ENCODE measurements at regions not wholly inside any gene's neighbourhood (a gene's known extent, or its start where the extent isn't known, plus 50 kb on each side); places are given as distances from the start of the nearest gene placed in this dataset.

- H4K20me1 ChIP-seq (ENCODE audit: control insufficient read depth, insufficient read depth, low read depth, low read length) = no peaks in the 10 kb centered on the region
- no peaks in the 10 kb centered on the region for H3F3A ChIP-seq (ENCODE audit: control insufficient read depth, insufficient read depth)
- TF ChIP-seq EZH2phosphoT487 (IDR thresholded peaks at IDR 0.05; ENCODE audit: borderline replicate concordance, low read length) (no peak), CTCF (IDR thresholded peaks at IDR 0.05; ENCODE audit: low read depth, low read length, poor library complexity, severe bottlenecking) (no peak)
- H3K4me3 ChIP-seq (ENCODE audit: low read length) = no peak overlapping the region
- H3K27ac ChIP-seq (ENCODE audit: low read depth, low read length) = no peak overlapping the region
- no peaks in the 10 kb centered on the region for H3K9me2 ChIP-seq (replicated peaks; ENCODE audit: control insufficient read depth, low read length)
- no peaks in the 10 kb centered on the region for H3K79me2 ChIP-seq (ENCODE audit: control insufficient read depth, low read length)
- no peaks in the 10 kb centered on the region for H3K4me1 ChIP-seq (ENCODE audit: control insufficient read depth, low read length)
- no peaks in the 10 kb centered on the region for H3K36me3 ChIP-seq (ENCODE audit: control insufficient read depth, low read length)
- no peaks in the 10 kb centered on the region for H3K9me3 ChIP-seq (ENCODE audit: control insufficient read depth, insufficient read depth, low read length)
- no peaks in the 10 kb centered on the region for H3K27me3 ChIP-seq (ENCODE audit: control insufficient read depth, low read length)
- no peak overlapping the region for H3K4me2 ChIP-seq (ENCODE audit: low read length)
These were observed 159.2 kb downstream of the INHBB start for GRCh38 chr2:120504936-120505705.

- H4K20me1 ChIP-seq (ENCODE audit: control insufficient read depth, insufficient read depth, low read depth, low read length) = no peaks in the 10 kb centered on the region
- H3K27me3 ChIP-seq (ENCODE audit: control insufficient read depth, low read length) = no peaks in the 10 kb centered on the region
- H3F3A ChIP-seq (ENCODE audit: control insufficient read depth, insufficient read depth) = no peaks in the 10 kb centered on the region
- no peaks in the 10 kb centered on the region for H3K4me1 ChIP-seq (ENCODE audit: control insufficient read depth, low read length)
- no peak overlapping the region for H3K4me3 ChIP-seq (ENCODE audit: low read length)
- H3K36me3 ChIP-seq (ENCODE audit: control insufficient read depth, low read length) = no peaks in the 10 kb centered on the region
- H3K9me2 ChIP-seq (replicated peaks; ENCODE audit: control insufficient read depth, low read length) = no peaks in the 10 kb centered on the region
- no peak for TF ChIP-seq EZH2phosphoT487 (IDR thresholded peaks at IDR 0.05; ENCODE audit: borderline replicate concordance, low read length)
- no peak for TF ChIP-seq CTCF (IDR thresholded peaks at IDR 0.05; ENCODE audit: low read depth, low read length, poor library complexity, severe bottlenecking)
- no peaks in the 10 kb centered on the region for H3K9me3 ChIP-seq (ENCODE audit: control insufficient read depth, insufficient read depth, low read length)
- no peaks in the 10 kb centered on the region for H3K79me2 ChIP-seq (ENCODE audit: control insufficient read depth, low read length)
- H3K4me2 ChIP-seq (ENCODE audit: low read length) = no peak overlapping the region
- no peak overlapping the region for H3K27ac ChIP-seq (ENCODE audit: low read depth, low read length)
These were observed 162.7 kb downstream of the INHBB start for GRCh38 chr2:120508567-120509041.

GRCh38 chr2:120509213-120509815 lies 163.4 kb downstream of the INHBB start:
- Histone ChIP-seq H3K4me2 (ENCODE audit: low read length) (no peak overlapping the region), H4K20me1 (ENCODE audit: control insufficient read depth, insufficient read depth, low read depth, low read length) (no peaks in the 10 kb centered on the region), H3K4me1 (ENCODE audit: control insufficient read depth, low read length) (no peaks in the 10 kb centered on the region), H3F3A (ENCODE audit: control insufficient read depth, insufficient read depth) (no peaks in the 10 kb centered on the region), H3K36me3 (ENCODE audit: control insufficient read depth, low read length) (no peaks in the 10 kb centered on the region), H3K79me2 (ENCODE audit: control insufficient read depth, low read length) (no peaks in the 10 kb centered on the region), H3K27ac (ENCODE audit: low read depth, low read length) (no peak overlapping the region), H3K9me3 (ENCODE audit: control insufficient read depth, insufficient read depth, low read length) (no peaks in the 10 kb centered on the region), H3K9me2 (replicated peaks; ENCODE audit: control insufficient read depth, low read length) (no peaks in the 10 kb centered on the region), H3K4me3 (ENCODE audit: low read length) (no peak overlapping the region), H3K27me3 (ENCODE audit: control insufficient read depth, low read length) (no peaks in the 10 kb centered on the region)
- TF ChIP-seq CTCF (IDR thresholded peaks at IDR 0.05; ENCODE audit: low read depth, low read length, poor library complexity, severe bottlenecking) (no peak), EZH2phosphoT487 (IDR thresholded peaks at IDR 0.05; ENCODE audit: borderline replicate concordance, low read length) (no peak)
